ENCODE measurements at regions not wholly inside any gene's neighbourhood (a gene's known extent, or its start where the extent isn't known, plus 50 kb on each side); places are given as distances from the start of the nearest gene placed in this dataset.
"Not testable (repeated sequence)": the region's sequence is repeated elsewhere in the genome, so short reads cannot be mapped to it uniquely, and the experiment has no call there.

DNA sequence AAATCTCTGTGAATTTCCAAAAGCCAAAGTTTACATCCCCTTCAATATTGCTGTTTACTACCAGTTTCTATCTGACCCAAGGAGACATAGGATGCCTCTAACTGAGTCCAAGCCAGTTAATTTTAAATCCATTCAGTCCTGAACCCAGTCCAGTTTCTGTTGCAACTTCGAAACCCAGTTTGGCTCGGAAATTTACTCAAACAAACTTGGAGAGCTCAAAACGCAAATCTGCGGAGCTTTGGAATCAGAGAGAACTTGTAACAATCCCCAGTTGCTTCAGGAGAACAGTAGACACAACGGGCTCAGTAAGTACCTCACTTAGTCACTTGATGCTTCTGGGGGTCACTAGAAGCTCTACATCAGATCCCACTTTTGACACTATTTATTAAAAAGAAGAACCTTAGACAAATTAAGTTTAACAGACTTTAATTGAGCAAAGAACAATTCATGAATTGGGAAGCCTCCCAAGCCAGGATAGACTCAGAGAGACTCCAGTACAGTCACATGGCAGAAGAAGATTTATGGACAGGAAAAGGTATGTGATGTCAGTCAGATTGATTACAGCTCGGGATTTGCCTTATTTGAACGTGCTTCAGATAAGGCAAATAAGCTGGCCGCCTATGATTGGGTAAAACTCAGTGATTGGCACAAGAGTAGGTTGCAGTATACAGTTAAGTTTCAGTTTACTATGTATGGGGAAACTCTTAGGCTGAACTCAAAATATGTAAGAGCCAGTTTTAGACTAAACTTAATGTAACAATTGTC lies 118.0 kb downstream of the RFPL4B start:
- no peak for DNase-seq

DNA sequence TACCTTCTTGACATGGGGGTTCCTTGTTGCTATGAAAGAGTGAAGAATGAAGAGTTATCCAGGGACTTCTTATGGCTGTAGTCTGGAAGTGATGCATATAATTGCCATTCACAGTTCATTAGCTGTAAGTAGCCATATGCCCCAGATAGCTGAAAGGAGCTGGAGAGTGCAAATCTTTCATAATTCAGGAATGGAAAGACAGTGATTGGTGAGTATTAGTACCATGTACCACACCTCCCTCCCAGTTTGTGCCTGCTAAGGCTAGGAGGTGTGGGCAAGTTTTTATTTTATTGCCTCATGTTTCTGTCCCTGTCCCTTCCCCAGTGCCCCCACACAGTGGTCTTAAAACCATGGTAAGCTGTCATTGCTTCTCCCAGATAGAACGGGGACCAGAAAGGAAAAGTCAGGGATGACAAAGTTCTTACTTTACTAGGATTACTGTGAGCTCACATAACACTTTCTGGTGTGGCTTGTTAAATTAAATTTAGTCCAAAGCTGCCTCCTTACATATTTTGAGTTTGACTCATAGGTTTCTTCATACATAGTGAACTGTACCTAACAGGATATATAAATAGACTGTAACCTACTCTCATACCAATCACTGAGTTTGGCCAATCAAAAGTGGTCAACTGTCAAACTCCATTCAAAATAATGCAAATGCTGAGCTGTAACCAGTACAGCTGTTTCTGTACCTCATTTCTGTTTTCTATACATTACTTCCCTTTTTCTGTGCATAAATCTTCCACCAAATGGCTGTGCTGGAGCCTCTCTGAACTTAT lies 119.4 kb downstream of the RFPL4B start:
- DNase-seq = no peak

DNA sequence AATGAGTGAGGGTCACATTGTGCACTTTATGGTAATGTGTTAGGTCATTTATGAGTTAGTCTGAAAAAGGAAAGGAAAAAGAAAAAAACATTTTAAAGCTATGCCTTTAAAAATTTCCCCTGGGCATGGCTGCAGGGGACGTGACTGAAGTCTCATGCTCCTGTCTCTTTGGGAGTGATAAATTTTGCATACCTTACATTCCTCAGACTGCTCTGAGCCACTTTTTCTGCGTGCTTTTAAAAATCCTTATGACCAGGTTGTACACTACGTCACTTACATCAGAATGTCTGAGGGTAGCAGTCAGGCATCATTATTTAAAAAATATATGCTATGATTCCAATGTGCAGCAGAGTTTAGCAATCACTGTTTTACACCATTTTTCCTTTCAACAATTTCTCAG lies 121.2 kb downstream of the RFPL4B start:
- DNase-seq = no peak

DNA sequence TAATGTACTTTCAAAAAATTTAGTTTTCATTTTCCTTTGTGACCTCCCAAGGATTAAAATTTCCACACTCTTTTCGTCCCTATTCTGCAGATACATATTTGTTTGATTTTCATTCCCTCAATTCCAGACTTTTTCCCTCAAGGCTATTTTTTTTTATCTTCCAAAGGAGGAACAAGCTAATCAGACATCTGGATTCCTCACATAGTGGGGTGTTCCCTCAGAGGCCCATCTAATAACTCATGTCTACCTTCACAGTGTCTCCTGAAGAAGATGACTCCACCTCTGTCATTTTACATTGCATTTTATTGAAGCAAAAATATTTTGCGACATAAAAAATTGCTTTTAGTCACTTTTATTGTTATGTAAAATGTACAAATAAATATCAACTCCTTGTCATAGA lies 122.2 kb downstream of the RFPL4B start:
- no peak for DNase-seq

DNA sequence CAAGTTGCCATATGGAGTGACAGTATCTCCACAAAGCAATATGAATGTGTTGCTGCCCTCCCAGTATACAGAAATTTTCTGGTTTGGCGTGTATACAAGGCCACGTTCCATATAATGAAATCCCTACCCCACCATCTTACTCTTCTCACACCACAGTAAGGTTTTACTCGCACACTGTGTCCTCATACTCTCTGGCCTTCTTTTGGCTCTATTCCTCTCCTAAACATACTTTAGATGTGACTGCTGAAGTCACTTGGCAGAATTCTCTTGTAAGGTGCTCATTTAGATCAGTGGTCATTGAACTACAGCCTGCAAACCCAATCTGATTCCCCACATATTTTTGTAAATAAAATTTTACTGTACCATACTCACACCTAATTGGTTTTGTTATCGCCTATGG lies 123.2 kb downstream of the RFPL4B start:
- no peak for DNase-seq

DNA sequence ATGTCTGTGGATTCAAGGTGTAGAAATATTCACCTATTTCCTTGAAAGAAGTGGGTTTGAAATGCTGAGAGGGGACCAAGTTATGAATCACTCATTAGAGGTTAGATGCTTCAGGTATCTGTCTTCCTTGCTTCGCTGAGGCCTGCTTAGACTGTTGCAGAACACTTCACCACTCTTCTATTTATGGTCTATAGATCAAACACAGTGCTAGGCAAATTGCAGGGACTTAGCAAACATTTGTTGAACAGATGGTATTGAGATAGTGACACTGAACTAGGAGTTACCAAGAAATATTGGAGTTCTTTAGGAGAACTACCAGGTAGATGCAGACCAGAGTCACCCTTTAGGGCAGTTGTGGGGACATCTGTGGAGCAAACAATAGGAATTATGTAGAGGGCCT lies 123.8 kb downstream of the RFPL4B start:
- DNase-seq = no peak

DNA sequence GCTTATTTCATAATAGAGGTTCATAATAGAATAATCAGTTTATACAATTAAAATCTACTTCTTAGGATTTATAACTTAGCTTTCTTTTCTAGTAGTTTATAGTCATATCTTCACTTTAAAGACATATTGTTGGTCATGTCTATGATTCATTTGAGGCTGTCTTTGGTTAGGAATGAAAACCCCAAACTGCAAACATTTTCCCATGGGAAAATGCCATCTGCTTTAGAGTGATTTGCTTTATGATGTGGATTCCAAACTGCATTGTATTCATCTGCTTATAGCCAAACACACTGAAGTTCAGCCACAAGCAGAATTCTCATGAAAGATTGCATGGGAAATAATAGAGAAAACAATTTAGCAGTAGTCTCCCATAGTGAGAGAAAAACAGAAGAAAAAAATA lies 128.0 kb downstream of the RFPL4B start:
- DNase-seq = no peak

DNA sequence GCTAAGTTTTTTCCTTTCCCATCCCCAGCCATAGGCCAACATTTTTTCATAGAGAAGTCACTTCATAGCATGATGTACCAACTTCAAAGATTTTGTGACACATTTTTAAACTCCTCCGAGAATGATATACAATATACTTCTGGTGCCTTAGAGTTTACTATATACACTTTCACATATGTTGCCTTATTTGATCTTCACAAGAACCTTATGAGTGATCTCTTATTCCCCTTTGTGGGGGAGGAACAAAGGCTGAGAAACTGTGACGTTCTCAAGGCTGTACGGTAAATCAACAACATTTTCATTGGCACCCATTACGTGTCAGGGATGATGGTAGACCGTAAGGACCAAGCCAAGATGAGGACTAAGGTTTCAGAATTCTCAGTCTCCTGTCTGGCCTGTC lies 130.0 kb downstream of the RFPL4B start:
- DNase-seq = no peak

DNA sequence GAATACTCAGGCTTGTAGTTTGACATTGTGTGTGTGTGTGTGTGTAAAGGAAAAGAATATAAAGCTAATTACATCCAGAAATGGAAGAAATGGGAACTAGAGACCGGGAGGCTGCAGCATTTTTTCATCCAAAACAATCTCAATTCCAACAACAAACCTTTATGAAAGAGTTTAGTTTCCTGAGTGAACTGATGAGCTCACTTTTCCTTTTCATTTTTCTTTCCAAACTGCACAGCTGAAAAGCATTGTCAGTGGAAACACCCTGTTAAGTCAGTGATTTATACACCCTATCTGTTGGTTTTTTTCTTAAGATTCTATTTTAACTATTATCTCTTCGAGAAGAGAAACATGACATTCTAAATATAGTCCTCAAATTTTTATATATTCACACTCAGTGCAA lies 130.9 kb downstream of the RFPL4B start:
- no peak for DNase-seq

DNA sequence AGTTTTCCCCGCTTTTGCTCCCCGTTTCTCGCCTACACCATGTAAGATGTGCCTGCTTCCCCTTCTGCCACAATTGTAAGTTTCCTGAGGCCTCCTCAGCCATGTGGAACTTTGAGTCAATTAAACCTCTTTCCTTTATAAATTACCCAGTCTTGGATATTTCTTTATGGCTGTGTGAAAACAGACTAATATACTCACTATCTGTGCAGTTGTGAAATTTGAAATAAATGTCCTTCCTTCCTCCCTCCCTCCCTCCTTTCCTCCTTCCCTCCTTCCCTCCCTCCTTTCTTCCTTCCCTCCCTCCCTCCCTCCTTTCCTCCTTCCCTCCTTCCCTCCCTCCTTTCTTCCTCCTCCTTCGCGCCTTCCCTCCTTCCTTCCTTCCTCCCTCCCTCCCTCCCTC lies 132.8 kb downstream of the RFPL4B start:
- DNase-seq = not testable (repeated sequence)

DNA sequence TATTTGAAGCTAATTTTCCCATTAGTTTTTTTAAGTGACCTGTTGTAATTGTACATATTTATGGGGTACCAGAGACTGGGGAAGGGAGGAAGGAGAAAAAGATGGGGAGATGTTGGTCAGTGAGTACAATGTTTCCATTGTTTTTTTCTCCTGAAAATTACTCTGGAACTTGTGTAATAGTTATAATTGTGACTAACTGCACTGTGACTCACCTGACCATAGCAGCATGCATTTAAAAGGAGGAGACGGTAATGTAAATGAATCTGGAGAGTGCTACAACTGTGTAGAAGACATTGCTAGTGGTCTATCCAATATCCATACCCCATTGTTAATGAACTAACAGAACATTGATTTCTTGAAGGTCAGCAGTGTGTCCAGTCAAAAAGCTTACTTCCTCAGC lies 133.4 kb downstream of the RFPL4B start:
- no peak for DNase-seq

DNA sequence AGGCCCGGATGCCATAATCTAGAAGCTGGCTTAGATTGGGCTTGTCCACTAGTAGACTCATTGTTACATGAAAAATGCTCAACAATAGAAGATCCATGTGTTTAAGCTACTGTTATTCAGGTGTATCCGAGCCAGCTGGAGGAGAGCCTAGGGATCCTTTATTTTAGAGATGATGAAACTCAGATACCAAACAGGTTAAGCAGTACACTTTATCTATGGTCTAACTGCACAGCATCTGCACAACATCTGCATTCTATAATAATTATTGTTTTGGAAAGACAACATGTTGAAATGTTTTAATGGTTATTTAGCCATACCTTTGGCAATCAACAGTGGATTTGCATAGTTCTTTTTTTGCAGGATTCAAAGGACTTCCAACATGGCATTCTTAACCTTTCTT lies 134.1 kb downstream of the RFPL4B start:
- no peak for DNase-seq

DNA sequence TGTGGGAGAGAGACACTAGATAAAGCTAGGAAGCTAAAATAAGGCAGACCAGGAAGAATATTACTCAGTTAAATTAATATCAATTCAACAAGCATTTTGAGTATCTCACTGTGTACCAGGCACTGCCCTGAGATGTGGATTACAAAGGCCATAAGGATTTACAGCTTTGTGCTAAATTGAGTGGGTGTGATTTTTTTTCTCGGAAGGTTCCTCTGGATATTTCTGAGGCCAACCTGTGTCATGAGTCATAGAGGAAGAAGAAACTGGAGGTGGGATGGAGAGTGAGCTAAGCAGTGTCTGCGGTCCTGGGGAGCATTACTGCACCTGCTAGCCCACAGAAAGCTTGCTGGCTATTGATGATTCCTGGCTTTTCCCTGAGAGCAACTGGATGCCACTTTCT lies 135.2 kb downstream of the RFPL4B start:
- DNase-seq = no peak

DNA sequence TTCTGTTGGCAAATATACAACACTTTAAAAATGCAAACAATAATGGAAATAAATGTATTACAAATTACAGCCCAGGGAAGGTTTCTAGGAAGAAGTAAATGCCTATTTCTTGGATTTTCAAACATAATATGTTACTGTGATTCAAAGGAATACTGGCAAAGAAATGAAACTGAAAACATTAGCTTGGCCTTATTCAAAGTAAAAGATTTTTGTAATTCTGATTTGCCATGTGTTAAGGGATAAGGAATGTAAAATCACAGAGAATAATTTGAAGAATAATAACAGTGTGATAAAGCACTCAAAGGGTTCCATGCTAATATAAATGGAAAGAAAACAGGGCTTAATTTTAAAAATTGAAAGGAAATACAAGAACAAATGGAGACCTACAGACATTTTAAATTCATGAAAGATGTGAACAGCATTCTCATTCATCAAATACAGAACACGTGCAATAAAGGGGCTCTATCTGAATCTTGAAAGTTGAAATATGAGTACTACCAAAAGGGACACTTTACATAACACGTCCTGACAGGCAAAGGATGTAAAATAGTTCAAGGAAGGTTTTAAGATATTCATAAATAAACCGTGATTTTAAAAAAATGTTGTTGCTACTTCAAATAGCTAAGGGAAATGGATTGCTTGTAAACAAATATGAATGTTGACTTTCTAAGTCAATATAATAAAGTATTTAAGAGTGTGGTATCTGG lies 138.1 kb downstream of the RFPL4B start:
- DNase-seq = no peak

DNA sequence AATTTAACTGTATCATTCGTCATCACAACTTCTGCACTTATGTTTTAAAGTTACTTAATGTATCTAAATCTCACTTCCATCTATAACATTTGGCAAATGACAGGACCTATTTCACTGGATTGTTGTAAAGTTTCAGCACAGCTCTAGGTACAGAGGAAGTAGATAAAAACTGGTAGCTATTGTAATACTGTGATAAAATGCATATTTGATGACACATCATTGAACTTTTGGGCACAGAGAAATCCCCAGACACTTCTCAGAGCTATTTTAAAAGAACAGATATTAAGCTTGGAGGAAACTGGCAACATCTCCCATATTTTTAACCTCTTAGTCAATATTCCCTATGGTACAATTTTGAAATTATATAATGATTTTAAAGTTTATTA lies 138.7 kb downstream of the RFPL4B start:
- no peak for DNase-seq

DNA sequence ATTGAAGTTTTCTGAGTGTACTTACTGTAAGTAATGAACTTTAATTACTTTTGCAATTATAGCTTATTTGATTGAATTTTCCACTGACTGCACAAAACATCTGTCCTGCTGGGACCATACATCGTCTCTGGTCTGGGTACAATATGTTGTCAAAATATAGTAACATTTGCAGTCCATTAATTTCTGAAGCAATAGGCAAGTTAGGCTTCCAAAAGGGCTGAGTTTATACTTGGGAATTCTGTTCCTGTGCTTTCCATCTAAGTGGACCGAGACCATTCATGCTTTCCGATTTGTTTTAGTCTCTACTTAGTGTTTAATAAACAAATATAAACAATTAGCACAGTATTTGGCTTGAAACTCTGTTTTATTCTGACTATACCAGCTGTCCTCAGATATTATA lies 139.3 kb downstream of the RFPL4B start:
- no peak for DNase-seq

DNA sequence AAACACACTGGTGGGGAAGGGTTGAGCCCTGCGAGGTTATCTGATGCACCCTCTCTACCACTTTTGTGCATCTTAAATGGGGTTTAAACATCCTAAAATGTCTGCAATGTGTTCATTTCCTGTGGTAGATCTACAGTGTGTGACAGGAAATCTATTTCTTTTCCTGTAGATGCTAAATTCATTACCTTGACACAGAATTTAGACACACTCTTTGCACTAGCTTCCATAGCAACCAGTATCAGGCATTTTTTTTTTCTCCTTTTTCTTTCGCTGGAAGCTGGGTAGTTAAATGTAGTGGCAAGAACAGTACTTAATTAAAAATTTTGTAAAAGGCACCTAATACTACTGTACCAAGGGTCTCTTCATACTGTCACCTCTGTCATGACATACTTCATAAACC lies 141.1 kb downstream of the RFPL4B start:
- DNase-seq = no peak

DNA sequence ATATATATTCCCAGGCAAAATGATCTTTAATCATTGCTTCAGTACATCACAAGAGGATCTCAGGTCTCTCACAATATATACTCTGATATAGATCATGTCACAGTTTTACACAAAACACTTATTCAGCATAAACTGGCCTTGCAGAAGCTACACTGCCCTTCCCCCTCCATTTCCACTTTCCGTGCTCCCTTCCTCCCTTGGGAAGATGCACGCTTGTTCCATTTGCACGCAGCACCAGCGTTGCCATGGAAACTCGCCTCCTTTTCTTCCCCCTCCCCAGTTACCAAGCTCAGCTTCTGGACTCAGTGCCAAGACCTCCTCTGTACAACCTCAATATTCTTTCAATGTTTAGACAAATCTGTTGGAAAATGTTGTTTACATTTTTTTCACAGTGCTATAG lies 154.6 kb downstream of the RFPL4B start:
- no peak for DNase-seq

DNA sequence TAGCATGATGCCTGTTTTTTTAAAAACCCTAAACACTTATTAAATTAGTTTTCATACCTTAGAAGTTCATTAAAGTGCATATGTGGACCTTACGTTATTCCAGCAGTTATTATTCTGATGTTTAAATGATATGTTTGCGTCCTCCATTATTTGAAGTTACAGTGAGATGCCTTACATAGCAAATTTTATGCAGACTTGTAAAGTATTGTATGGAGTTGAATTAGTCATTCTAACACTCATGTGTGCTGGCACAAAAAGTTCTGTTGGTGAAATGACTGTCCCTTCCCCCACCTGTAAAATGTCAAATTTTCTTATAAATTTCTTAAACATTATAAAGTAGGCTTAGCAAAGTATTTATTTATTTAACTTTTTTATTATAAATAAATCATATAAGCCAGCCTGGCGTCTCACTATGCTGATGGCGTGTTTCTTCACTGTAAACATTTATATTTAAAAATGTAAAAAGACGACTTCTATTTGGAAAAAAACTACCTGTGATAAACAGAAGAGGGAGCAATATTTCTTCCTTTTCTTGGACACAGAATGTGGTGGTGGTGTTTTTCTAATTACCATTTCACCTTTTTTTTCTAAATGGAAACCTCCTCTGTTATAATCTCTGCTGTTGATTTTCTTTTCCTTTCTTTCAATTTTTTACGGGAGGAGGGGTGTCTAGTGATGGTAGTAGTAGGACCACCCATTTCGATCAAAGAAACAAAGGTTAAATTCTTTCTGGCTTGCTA lies 155.4 kb downstream of the RFPL4B start:
- no peak for DNase-seq

DNA sequence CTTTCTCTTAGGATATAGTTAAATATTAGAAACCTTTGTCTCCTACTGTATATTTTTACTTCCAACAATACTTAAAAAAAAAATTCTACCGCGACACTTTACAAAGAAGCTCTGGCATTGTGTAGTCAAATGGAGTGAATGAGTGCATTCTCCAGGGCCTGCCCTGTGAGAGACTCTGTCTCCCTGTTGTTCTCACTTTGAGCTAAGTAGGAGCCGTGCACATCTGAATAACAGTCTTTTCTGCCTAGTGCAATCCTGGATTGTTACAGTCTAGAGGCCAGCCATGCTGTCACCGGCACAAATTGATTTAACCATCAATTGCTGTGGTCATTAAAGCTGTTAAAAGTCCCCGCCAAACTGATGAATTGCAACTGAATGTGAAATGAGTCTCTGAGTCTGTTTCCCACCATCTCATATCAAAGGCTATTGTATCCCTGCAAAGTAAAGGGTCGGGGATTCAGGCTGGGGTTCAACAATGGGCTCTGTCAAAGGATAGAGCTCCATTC lies 156.0 kb downstream of the RFPL4B start:
- DNase-seq = no peak

DNA sequence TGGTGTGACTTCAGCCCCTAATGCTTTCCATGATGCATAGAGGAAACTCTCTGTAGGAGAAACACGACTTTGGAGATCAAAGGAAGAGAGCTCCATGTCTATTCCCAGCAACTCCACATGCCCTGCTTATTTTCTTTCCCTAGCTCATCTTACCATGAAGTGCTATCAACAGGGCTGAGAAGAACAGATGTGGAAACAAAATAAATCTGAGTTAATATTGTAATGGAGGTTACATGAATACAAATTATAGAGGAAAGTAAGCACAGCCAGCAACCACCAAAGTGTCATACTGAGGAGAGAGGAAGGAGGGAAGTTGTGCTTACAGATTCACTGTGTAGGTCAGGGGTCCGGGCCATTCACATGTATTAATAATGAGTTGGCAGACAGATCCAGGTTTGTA lies 157.5 kb downstream of the RFPL4B start:
- no peak for DNase-seq

DNA sequence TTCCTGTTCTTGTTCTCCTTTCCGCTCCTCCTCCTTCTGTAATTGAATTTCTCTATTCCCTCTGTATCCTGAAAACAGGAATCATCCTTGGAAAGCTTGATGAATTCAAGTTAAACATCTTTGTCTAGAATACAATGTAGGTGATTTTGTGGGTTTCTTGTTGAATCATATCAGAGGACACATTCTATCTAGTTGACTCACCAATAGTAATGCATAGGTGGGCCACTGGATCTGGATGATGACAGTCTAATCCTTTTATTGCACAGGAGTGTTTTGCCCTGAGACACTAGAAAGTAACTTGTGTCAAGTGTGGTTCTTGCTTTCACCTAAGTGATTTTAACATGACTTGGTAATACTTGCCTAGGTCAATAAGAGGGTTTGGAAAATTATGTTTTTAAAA lies 164.3 kb downstream of the RFPL4B start:
- DNase-seq = no peak

DNA sequence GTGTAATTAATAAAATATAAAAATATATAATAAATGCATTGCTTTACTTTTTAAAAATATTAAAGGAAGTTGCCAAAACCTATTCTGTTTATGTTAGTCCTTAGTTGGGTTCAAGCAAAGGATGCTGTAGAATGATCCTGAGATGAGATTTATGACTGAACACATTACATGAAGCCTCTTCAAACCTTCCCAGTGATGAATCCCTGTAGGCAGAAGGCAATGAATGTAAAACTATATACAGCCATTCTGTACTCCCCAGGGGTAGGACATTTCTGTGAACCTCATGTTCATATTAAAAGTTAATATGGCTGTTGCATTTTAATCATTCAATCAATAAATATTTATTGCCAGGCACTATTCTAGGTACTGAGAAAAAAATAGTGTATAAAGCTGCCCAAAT lies 166.0 kb downstream of the RFPL4B start:
- no peak for DNase-seq
